ENCODE measurements at regions not wholly inside any gene's neighbourhood (a gene's known extent, or its start where the extent isn't known, plus 50 kb on each side); places are given as distances from the start of the nearest gene placed in this dataset.
A peak's percentile ranks its signal among the peaks of the same experiment; 100 is the strongest.

- Histone ChIP-seq H4K91ac (ENCODE audit: low read depth, low read length) (no peak overlapping the region), H4K8ac (ENCODE audit: low read depth, low read length) (no peak overlapping the region)
Observed at GRCh38 chr10:31186225-31187000, 132.6 kb upstream of the ZEB1 start.

DNA sequence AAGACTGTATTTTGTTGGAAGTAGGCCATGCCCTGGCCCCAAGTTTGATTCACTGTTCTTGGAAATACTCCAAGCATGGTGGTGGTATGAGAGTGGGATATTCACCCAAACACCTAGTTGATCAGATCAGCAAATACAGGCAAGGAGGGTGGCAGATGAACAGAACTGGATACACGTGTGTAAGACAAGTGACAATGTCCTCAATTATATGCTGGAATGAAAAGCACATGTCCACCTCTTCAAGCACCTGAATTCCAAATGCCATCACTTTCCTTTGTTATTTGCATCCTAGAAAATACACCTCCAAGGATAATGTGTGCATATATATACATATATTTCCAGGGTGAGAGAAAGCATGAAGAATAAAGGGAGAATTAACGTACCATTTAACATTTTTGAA, 131.8 kb upstream of the ZEB1 start:
- no peak overlapping the region for H3K18ac ChIP-seq (ENCODE audit: low read length)

More at GRCh38 chr10:31186225-31187000, 132.6 kb upstream of the ZEB1 start:
- Histone ChIP-seq H3K14ac (ENCODE audit: low read length) (no peak overlapping the region), H3K4me2 (ENCODE audit: low read length) (no peak overlapping the region), H3K9me3 (ENCODE audit: insufficient read depth, low read depth, low read length) (no peaks in the 10 kb centered on the region), H3K23ac (ENCODE audit: low read length) (no peak overlapping the region), H2BK120ac (ENCODE audit: insufficient read depth, low read length, poor library complexity) (no peak overlapping the region), H2BK5ac (ENCODE audit: low read depth, low read length, poor library complexity) (no peak overlapping the region), H3K27ac (ENCODE audit: low read depth, low read length) (no peak overlapping the region), H3K4me3 (ENCODE audit: low read depth, low read length) (no peak overlapping the region), H4K12ac (ENCODE audit: low read depth, low read length) (no peak overlapping the region), H3K9ac (ENCODE audit: low read length) (no peak overlapping the region), H2BK12ac (ENCODE audit: low read length) (no peak overlapping the region), H3K4ac (ENCODE audit: low read depth, low read length) (no peak overlapping the region), H3K27me3 (ENCODE audit: insufficient read depth, low read length) (no peaks in the 10 kb centered on the region), H3K79me1 (ENCODE audit: low read length) (no peaks in the 10 kb centered on the region), H3K36me3 (ENCODE audit: control insufficient read depth in 1 of 2, insufficient read depth in 2 of 2, low read length in 2 of 2) (no peaks in the 10 kb centered on the region), H3K18ac (ENCODE audit: low read length) (no peak overlapping the region), H3K79me2 (ENCODE audit: control insufficient read depth, insufficient read depth, low read length, poor library complexity) (no peaks in the 10 kb centered on the region), H2AFZ (ENCODE audit: insufficient read depth, low read length, poor library complexity) (no peak overlapping the region), H3K4me1 (ENCODE audit: control insufficient read depth in 1 of 2, insufficient read depth in 2 of 2, low read length in 2 of 2) (peaks cover 0 to 2% of the 10 kb centered on the region in 2 experiments), H2AK5ac (ENCODE audit: low read length) (no peak overlapping the region)
- WGBS (ENCODE audit: extremely low coverage, insufficient coverage, insufficient read length): no CpG with 5 or more reads among the region's 7 CpGs
- peak in 1 of 2 donors; percentile 9 for DNase-seq

DNA sequence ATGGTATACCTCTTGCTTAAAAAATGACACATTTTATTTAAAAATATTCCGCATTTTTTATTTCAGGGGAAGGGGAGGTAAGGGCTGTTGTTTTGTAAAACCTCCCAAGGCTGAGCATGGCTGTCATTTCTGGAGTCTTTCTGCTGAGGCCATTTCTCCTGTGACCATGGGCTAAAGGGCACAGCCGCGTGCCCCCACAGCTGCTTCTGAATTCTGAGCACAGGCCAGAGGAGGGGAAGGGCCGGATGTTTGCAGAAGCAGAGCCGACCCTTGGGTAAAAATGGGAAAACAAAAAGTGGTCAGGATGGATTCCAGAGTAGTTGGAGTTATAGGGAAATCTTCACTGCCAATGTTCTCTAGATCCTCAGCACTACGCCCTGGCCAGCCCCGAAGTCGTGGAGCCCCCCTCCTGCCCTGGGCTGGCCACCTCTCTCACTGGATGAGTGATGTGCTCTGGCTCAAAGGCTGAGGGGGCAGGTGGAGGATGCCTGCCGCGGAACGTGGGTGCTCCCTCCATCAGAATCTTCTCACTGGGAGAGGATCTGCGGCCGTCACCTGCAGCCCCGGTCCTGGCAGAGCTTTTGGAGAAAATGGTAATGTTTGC, 131.3 kb upstream of the ZEB1 start:
- Histone ChIP-seq H3K9me3 (ENCODE audit: insufficient read depth, low read depth, low read length) (no peaks in the 10 kb centered on the region), H4K8ac (ENCODE audit: low read depth, low read length) (no peak overlapping the region), H2BK5ac (ENCODE audit: low read depth, low read length, poor library complexity) (no peak overlapping the region), H4K91ac (ENCODE audit: low read depth, low read length) (no peak overlapping the region), H3K4ac (ENCODE audit: low read depth, low read length) (no peak overlapping the region), H3K18ac (ENCODE audit: low read length) (no peak overlapping the region), H3K4me2 (ENCODE audit: low read length) (no peak overlapping the region), H4K12ac (ENCODE audit: low read depth, low read length) (no peak overlapping the region), H3K4me1 (ENCODE audit: control insufficient read depth in 1 of 2, insufficient read depth in 2 of 2, low read length in 2 of 2) (peaks cover 0 to 2% of the 10 kb centered on the region in 2 experiments), H2AFZ (ENCODE audit: insufficient read depth, low read length, poor library complexity) (no peak overlapping the region), H3K27ac (ENCODE audit: low read depth, low read length) (no peak overlapping the region), H3K79me1 (ENCODE audit: low read length) (no peaks in the 10 kb centered on the region), H3K27me3 (ENCODE audit: insufficient read depth, low read length) (no peaks in the 10 kb centered on the region), H3K36me3 (ENCODE audit: control insufficient read depth in 1 of 2, insufficient read depth in 2 of 2, low read length in 2 of 2) (no peaks in the 10 kb centered on the region), H2AK5ac (ENCODE audit: low read length) (no peak overlapping the region), H3K79me2 (ENCODE audit: control insufficient read depth, insufficient read depth, low read length, poor library complexity) (no peaks in the 10 kb centered on the region), H2BK12ac (ENCODE audit: low read length) (no peak overlapping the region), H3K9ac (ENCODE audit: low read length) (no peak overlapping the region), H3K23ac (ENCODE audit: low read length) (no peak overlapping the region), H2BK120ac (ENCODE audit: insufficient read depth, low read length, poor library complexity) (no peak overlapping the region), H3K4me3 (ENCODE audit: low read depth, low read length) (no peak overlapping the region), H3K14ac (ENCODE audit: low read length) (no peak overlapping the region)
- WGBS (ENCODE audit: extremely low coverage, insufficient coverage, insufficient read length): no CpG with 5 or more reads among the region's 14 CpGs
- no peak for DNase-seq

More for the DNA sequence above, 131.8 kb upstream of the ZEB1 start:
- Histone ChIP-seq H3K23ac (ENCODE audit: low read length) (no peak overlapping the region), H3K9ac (ENCODE audit: low read length) (no peak overlapping the region), H3K4ac (ENCODE audit: low read depth, low read length) (no peak overlapping the region), H3K79me1 (ENCODE audit: low read length) (no peaks in the 10 kb centered on the region), H3K9me3 (ENCODE audit: insufficient read depth, low read depth, low read length) (no peaks in the 10 kb centered on the region), H3K4me3 (ENCODE audit: low read depth, low read length) (no peak overlapping the region), H2BK5ac (ENCODE audit: low read depth, low read length, poor library complexity) (no peak overlapping the region), H3K4me1 (ENCODE audit: control insufficient read depth in 1 of 2, insufficient read depth in 2 of 2, low read length in 2 of 2) (peaks cover 0 to 2% of the 10 kb centered on the region in 2 experiments), H3K14ac (ENCODE audit: low read length) (no peak overlapping the region), H3K27ac (ENCODE audit: low read depth, low read length) (no peak overlapping the region), H3K36me3 (ENCODE audit: control insufficient read depth in 1 of 2, insufficient read depth in 2 of 2, low read length in 2 of 2) (no peaks in the 10 kb centered on the region), H2AK5ac (ENCODE audit: low read length) (no peak overlapping the region), H4K8ac (ENCODE audit: low read depth, low read length) (no peak overlapping the region), H2BK120ac (ENCODE audit: insufficient read depth, low read length, poor library complexity) (no peak overlapping the region), H3K27me3 (ENCODE audit: insufficient read depth, low read length) (no peaks in the 10 kb centered on the region), H4K91ac (ENCODE audit: low read depth, low read length) (no peak overlapping the region), H3K4me2 (ENCODE audit: low read length) (no peak overlapping the region), H4K12ac (ENCODE audit: low read depth, low read length) (no peak overlapping the region), H2AFZ (ENCODE audit: insufficient read depth, low read length, poor library complexity) (no peak overlapping the region), H2BK12ac (ENCODE audit: low read length) (no peak overlapping the region), H3K79me2 (ENCODE audit: control insufficient read depth, insufficient read depth, low read length, poor library complexity) (no peaks in the 10 kb centered on the region)
- DNase-seq: no peak
- no CpG with 5 or more reads among the region's 2 CpGs for WGBS (ENCODE audit: extremely low coverage, insufficient coverage, insufficient read length)

DNA sequence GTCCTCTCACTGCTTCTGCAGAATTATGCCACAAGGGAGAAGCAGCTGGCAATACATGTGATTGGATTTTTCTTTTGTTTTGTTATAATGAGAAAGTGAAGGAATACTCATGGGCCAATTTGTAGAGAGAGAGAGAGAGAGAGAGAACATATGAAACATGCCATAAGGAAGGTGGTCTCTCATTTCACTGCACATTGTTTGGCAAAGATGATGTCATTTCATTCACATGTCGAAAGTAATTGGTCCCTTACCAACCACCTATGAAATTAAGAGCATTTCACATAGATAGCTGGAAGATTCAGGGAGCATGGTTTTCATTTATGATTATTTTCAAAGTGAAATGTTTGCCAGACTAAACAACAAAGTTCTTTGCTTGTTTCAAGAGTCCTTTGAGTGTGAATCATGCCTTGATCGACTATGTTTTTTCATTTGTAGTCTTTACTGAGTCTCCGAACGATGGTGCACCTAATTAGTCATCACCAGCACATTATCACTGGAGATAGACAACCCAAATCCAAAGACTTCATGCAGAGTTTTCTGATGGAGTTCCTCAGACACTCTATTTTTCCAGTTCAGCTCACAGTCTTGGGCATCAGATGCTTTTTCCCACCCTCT, 130.1 kb upstream of the ZEB1 start:
- H2BK12ac ChIP-seq (ENCODE audit: low read length): no peak overlapping the region
- no peak overlapping the region for H3K4me2 ChIP-seq (ENCODE audit: low read length)
- H3K14ac ChIP-seq (ENCODE audit: low read length): no peak overlapping the region
- no CpG with 5 or more reads among the region's 4 CpGs for WGBS (ENCODE audit: extremely low coverage, insufficient coverage, insufficient read length)
- no peak overlapping the region for H2BK120ac ChIP-seq (ENCODE audit: insufficient read depth, low read length, poor library complexity)
- no peak overlapping the region for H2BK5ac ChIP-seq (ENCODE audit: low read depth, low read length, poor library complexity)
- H3K4ac ChIP-seq (ENCODE audit: low read depth, low read length): no peak overlapping the region
- DNase-seq: no peak
- no peaks in the 10 kb centered on the region for H3K27me3 ChIP-seq (ENCODE audit: insufficient read depth, low read length)
- no peak overlapping the region for H3K23ac ChIP-seq (ENCODE audit: low read length)
- H3K4me3 ChIP-seq (ENCODE audit: low read depth, low read length): no peak overlapping the region
- no peaks in the 10 kb centered on the region for H3K9me3 ChIP-seq (ENCODE audit: insufficient read depth, low read depth, low read length)
- peaks cover 0 to 2% of the 10 kb centered on the region in 2 experiments for H3K4me1 ChIP-seq (ENCODE audit: control insufficient read depth in 1 of 2, insufficient read depth in 2 of 2, low read length in 2 of 2)
- no peak overlapping the region for H4K8ac ChIP-seq (ENCODE audit: low read depth, low read length)
- no peaks in the 10 kb centered on the region for H3K79me1 ChIP-seq (ENCODE audit: low read length)
- no peaks in the 10 kb centered on the region for H3K79me2 ChIP-seq (ENCODE audit: control insufficient read depth, insufficient read depth, low read length, poor library complexity)
- no peak overlapping the region for H2AFZ ChIP-seq (ENCODE audit: insufficient read depth, low read length, poor library complexity)
- H2AK5ac ChIP-seq (ENCODE audit: low read length): no peak overlapping the region
- H3K18ac ChIP-seq (ENCODE audit: low read length): no peak overlapping the region
- H4K91ac ChIP-seq (ENCODE audit: low read depth, low read length): no peak overlapping the region
- no peak overlapping the region for H3K9ac ChIP-seq (ENCODE audit: low read length)
- H3K27ac ChIP-seq (ENCODE audit: low read depth, low read length): no peak overlapping the region
- no peak overlapping the region for H4K12ac ChIP-seq (ENCODE audit: low read depth, low read length)
- H3K36me3 ChIP-seq (ENCODE audit: control insufficient read depth in 1 of 2, insufficient read depth in 2 of 2, low read length in 2 of 2): no peaks in the 10 kb centered on the region
